Activated CD4-positive, alpha-beta T cell treated with anti-CD3 and anti-CD28 coated beads for 24 hours (primary cell): ENCODE measurements at regions not wholly inside any gene's neighbourhood (a gene's known extent, or its start where the extent isn't known, plus 50 kb on each side); places are given as distances from the start of the nearest gene placed in this dataset.

Source experiments
- DNase-seq, 2 donors: peaks; one replicate each; pipeline ENCODE4 v3.0.0-alpha.2; 2020; ENCODE audit warnings: low read depth in 2 of 2

- DNase-seq = no peak
Measured at GRCh38 chr15:62439543-62440016, 274.5 kb upstream of the C2CD4B start.

DNA sequence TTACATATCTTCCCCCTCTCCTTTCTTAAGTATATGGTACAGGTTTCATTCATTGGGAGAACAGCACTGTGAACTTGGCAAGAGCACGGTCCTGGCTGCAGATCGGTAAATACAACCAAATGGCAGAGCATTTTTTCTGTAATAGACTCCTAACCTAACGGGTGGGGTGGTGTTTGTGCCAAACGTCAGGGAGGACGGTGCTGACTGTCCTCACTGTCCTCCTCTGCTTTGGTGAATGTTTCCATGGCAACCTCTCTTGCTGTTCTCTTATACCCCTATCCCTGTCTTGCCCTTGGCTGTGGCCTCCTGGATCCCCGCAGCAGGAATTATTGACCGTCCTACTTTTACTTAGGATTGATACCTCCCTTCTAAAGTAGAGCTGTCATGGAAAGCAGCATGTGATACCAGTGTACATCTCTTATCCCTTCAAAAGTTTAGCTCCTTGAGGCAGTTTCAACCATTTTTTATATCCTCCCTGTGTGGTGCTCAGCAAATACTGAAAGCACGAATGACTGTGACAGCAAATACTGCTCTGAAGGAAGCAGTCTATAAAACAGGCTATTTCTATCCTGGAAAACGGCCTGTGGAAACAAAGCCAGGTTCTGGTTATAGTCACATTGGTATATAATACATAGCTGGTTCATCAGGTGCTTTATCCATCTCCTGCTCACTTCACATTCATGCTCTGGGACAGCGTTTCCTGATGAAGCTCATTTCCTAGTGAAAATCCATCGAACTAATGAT is 275.4 kb upstream of the C2CD4B start:
- no peak for DNase-seq

DNA sequence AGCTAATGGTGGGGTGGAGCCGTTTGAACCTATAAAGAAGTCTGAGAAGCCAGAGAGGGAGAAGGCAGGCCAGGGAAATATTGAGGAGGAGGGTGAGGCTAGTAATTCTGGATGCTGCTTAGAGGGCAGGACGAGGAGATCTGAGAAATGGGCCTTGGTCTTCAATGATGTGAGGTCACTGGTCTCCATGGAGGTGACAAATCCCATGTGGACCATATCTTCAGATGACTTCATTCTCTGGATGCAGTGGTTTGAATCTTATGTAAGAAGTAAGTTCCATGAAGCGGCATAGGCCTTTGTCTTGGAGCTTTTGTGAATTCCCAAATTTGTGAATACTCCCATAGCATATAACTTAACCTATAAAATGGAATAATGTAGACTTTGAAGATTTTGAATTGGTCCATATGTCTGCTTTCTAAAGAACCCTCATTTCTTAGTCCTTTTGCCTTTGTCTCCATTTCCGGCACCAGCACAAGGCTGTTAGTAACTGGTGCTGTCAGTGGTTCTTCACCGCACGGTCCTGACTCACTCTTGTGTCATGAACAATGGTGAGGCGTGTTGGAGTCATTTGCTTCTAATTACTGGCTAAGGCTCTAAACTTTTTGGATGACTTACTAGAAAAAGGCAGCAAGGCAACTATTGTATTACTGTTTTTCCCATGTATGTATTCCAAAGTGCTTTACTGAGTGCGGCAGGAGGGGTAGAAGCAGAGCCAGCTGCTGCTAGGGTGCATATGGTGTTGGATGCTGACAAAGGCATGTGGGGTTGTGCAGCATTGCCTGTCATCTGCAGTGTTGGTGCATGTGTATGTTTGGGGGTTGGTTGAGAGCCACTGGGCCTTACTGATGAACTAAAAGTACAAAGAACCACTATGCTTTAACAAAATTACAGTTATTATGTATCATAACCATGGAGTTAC is 279.3 kb upstream of the C2CD4B start:
- DNase-seq = no peak

GRCh38 chr15:62445244-62445643 is 280.2 kb upstream of the C2CD4B start:
- no peak for DNase-seq

DNA sequence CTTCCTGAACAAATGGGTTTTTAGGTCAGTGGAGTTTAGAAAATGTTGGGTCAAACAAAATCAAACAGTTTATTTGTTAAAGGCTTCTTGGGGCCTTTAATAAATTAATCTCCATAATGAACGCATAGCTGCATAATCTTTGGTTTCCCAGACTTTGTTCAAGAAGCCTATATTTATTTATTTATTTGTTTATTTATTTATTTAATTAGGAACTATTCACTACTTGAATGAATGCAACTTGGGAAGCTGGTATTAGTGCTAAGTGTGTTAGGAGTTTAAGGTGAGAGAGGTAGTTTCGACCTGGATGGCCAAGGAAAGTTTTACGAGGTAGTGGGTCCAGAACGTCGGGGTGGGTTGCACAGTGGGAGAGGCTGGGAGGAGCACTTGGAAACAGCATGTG is 281.9 kb upstream of the C2CD4B start:
- no peak for DNase-seq

DNA sequence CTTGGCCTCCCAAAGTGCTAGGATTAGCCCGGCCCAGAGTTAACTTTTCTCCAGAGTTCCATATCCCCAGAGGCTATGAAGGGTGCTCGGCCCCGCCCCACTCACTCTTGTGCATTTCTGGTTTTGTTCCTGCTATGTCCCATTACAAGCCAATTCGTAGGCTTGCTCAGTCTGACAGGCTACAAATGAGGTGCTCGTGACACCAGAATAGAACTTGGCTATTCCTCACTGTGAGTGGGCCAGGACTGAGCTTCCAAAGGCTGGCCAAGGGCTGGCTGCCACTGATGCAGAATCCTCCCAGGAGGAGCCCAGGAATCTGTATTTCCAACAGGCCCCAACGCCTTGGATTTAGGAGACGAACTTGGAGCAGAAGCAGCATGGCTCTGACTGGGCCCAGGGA is 282.7 kb upstream of the C2CD4B start:
- DNase-seq = no peak

- no peak for DNase-seq
Measured at GRCh38 chr15:62449638-62450037, 284.6 kb upstream of the C2CD4B start.

DNA sequence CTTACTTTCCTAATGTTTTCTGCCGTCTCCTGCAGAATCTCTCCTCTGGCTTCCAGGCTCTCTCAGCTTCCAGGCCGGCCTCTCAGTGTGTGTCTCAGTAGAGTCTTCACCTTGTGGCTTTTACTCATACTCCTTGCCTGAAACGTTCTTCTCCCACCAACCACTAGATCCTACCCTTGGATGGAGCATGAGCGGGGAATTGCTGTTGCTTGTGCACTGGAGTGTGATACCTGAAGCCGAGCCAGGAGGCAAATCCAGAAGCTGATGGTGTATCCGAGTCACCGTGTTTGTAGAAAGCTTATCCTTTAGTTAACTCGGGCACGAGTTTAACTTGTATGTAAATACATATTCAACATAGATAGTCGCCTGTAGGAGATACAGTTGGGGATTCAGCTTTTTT is 285.0 kb upstream of the C2CD4B start:
- DNase-seq = no peak

DNA sequence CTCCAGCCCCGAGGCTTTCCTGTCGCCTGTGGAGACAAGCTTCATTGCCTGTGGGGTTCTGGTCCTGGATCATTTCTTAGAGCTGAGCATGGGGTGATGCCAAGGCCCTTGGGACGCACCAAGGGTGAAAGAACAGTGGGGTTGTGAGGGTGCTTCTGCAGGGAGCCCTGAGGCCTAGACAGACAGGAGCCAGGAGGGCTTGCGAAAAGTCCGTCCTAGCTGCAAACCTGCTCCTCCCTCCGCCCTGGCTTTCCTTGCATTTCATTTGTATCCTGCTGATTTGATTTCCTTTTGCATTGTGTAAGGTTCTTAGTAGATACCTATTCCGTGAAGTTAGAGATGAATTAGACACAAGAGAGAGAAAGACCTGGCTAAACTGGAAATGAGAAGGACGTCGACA is 286.9 kb upstream of the C2CD4B start:
- no peak for DNase-seq

GRCh38 chr15:62452667-62453066 is 287.6 kb upstream of the C2CD4B start:
- no peak for DNase-seq

DNA sequence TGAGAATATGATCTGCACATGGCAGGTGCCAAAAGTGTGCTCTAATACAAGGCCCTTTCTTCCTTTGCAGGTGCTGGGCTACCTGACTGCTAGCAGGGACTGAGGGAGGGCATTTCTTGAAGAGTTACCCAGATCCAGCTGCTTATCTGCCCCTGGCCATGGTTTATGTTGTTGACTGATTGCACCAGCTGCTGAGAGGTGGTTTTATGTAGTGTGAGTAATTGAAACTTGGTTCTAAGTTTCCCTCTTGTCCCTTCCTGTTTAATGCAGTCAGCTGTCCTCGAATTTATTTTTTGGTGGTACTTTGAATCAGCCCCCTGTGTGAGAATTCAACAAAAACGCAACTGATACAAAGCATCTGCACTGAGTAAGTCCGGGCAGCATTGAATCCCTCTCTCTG is 288.3 kb upstream of the C2CD4B start:
- DNase-seq = no peak

DNA sequence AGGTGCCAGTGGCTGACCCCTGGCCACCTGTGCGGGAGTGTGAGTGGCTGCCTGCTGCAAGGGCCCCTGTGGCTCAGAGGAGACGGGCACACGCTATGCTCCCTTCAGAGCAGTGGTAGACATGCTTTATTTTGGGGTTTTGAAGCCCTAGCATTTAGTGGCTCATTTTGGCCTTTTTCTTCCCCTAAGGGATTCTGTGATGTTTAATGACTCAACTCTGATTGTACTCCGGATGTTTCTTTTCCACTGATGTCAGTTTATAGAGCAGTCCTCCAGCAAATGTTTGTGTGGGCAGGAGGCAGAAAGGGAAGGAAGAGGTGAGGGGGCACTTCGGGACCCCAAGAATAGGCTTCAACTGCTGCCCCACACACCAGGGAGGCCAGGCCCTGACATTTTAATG is 288.9 kb upstream of the C2CD4B start:
- no peak for DNase-seq

DNA sequence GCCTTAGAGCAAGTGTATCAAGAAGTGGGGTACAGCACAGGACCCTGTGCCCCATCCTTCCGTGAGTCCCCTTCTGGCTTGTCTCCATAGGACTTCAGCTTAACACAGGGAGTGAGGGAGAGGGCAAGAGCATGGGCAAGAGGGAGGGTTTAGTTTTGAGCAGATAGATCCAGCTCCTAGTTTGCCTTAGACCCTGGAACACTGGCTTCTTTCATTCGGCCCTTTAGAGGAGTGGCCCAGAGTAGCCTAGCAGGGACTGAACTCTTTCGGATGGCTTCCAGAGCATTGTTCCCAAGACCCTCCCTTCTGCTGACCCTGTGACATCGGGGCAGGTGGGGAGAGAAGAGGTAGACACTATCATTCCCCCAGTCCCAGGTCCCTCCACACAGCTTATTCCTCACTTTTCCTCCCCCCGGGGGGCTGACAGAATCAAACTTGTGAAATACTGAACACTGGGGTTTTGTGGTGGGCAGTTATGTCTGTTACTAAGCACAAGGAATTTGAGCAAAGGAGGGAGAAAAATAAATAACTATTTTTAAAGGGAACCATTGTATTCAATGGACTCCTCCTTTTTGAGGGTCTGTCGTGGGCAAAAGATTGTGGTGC is 289.6 kb upstream of the C2CD4B start:
- DNase-seq = no peak

GRCh38 chr15:62455441-62455921 is 290.4 kb upstream of the C2CD4B start:
- DNase-seq = no peak

DNA sequence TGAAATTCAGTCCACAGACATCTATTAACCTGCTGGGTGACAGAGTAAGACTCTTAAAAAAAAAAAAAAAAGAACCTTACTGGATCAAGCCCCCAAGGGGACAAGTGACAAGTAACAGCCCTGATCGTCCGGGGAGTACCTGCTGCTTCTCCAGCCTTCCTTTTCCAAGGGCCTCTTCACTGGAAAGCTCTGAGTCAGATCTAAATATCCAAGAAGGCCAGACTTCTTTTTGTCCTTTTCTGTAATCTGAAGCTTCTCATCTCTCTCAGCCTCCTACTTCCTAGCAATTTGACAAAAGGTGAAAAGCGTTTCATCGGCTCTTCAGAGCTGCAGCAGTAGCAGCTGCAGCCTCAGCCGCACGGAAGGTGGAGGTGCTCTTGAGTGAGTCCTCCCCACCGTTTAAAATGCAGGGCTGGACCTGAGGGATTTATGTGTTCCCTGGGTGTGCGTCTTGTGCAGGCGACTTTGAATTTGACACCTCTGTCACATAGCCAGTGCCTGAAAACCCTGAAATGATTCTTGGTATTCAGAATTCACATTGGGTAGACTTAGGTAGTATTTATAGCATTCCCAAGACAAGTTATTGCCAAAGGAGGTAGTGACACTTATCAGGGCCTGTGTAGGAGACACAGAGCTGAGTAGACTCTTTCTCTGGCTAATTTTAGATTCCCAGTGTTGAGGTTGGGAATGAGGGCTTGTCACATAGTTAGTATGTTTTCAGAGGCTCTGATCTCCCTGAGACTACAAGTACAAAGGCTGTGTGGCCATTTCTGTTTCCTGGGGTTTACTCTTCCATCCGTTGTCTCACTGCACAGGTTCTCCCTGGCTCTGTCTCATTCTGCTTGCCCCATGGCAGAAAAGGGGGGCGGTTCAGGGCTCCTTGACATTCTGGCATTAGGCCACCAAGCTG is 291.2 kb upstream of the C2CD4B start:
- no peak for DNase-seq

- DNase-seq = no peak
Measured at GRCh38 chr15:62457100-62457499, 292.0 kb upstream of the C2CD4B start.

- no peak for DNase-seq
Measured at GRCh38 chr15:62459875-62460274, 294.8 kb upstream of the C2CD4B start.

GRCh38 chr15:62462268-62462667 is 297.2 kb upstream of the C2CD4B start:
- DNase-seq = no peak

DNA sequence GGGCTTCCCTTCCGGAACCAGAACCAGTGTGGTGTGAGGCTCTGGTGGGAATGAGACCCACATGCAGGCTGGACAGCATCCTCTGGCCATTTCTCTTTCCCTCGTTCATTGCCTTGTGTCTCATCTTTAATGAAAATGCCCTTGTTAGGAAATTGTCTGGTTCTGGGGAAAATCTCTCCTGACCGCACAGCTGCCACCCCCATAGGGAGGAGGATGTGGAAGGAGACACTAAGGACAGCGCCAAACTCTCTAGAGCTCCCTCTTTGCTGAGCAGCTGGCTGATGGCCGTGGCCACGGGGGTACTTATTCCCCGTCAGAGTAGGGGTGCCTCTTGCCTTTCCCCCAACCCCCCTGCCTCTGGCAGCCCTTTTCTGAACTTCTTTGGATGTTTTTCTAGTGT is 297.6 kb upstream of the C2CD4B start:
- DNase-seq = no peak

DNA sequence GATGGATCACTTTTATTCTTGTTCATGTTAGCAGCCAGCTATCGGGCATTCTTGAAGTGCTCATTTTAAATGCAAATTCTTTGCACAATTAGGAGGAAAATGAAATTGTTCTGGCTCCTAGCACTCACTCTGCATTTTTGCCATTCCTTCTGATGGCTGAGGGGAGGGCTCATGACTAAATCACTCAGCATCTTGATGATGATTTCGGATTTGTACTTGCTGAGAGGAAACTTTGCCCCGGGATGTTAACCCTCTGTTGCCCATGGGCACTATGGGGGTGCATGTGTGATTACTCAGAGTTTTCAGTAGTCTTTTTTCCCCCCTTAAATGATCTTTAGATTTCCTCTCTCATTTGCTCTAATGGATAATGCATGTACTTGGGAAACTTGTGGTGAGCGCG is 299.6 kb upstream of the C2CD4B start:
- no peak for DNase-seq

DNA sequence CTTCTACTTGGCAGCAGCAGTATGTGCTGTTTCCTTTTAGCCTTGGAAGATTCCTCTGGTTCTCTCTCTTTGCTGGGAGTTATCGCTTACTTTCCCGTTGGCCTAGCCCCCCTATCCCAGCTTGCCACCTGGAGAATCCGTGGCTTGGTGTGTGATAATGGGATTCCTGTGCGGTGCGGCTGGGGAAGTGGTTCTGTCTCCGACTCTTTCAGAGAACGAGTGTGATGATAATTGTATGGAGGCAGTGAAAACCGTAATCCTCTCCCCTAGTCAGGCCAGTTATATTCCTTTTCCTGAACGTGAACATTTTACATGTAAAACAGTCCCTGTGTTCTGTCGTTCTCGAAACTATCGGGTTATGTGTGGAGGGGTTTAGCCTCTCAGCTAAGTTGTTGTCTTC is 300.1 kb upstream of the C2CD4B start:
- DNase-seq = no peak
